BE2C (cell line): ENCODE measurements at regions not wholly inside any gene's neighbourhood (a gene's known extent, or its start where the extent isn't known, plus 50 kb on each side); places are given as distances from the start of the nearest gene placed in this dataset.

ENCODE experiments used
- DNase-seq: peaks from one replicate; pipeline ENCODE4 v3.0.0-alpha.2; 2020
- H3K27me3 ChIP-seq: fragments of 250-450 bp; sonication (Bioruptor Pico); 2 replicates; pipeline ENCODE4 v1.5.1; 2020; ENCODE audit warnings: mild to moderate bottlenecking
- H3K36me3 ChIP-seq: fragments of 250-450 bp; sonication (Bioruptor Pico); 2 replicates; pipeline ENCODE4 v1.5.1; 2020; ENCODE audit warnings: mild to moderate bottlenecking
- H3K4me1 ChIP-seq: fragments of 250-450 bp; sonication (Bioruptor Pico); 2 replicates; pipeline ENCODE4 v1.5.1; 2020
- H3K4me3 ChIP-seq: 2 replicates; pipeline ENCODE4 v1.5.1; 2011; ENCODE audit warnings: low read depth, low read length
- H3K9me3 ChIP-seq: fragments of 250-450 bp; sonication (Bioruptor Pico); 2 replicates; pipeline ENCODE4 v1.5.1; 2020
- CTCF ChIP-seq: IDR thresholded peaks from 2 replicates; pipeline ENCODE4 v1.5.1; 2012; ENCODE audit warnings: mild to moderate bottlenecking, low read depth, low read length

GRCh38 chr14:87133073-87133801 is 859.7 kb downstream of the GALC start:
- Histone ChIP-seq H3K4me3 (no peak overlapping the region), H3K36me3 (no peaks in the 10 kb centered on the region), H3K27me3 (no peaks in the 10 kb centered on the region), H3K9me3 (no peaks in the 10 kb centered on the region), H3K4me1 (no peaks in the 10 kb centered on the region)
- no peak for TF ChIP-seq CTCF
- no peak for DNase-seq

GRCh38 chr14:87131879-87132278 is 861.1 kb downstream of the GALC start:
- Histone ChIP-seq H3K36me3 (no peaks in the 10 kb centered on the region), H3K4me3 (no peak overlapping the region), H3K9me3 (no peaks in the 10 kb centered on the region), H3K27me3 (no peaks in the 10 kb centered on the region), H3K4me1 (no peaks in the 10 kb centered on the region)
- no peak for TF ChIP-seq CTCF
- DNase-seq, result no peak

- Histone ChIP-seq H3K9me3 (no peaks in the 10 kb centered on the region), H3K27me3 (no peaks in the 10 kb centered on the region), H3K4me3 (no peak overlapping the region), H3K4me1 (no peaks in the 10 kb centered on the region), H3K36me3 (no peaks in the 10 kb centered on the region)
- no peak for DNase-seq
- TF ChIP-seq CTCF, result no peak
These were observed 870.8 kb downstream of the GALC start for GRCh38 chr14:87122166-87122565.

GRCh38 chr14:87121716-87122115 is 871.3 kb downstream of the GALC start:
- Histone ChIP-seq H3K27me3 (no peaks in the 10 kb centered on the region), H3K9me3 (no peaks in the 10 kb centered on the region), H3K4me3 (no peak overlapping the region), H3K36me3 (no peaks in the 10 kb centered on the region), H3K4me1 (no peaks in the 10 kb centered on the region)
- DNase-seq, result no peak
- no peak for TF ChIP-seq CTCF

GRCh38 chr14:87115234-87115633 is 877.7 kb downstream of the GALC start:
- no peak for TF ChIP-seq CTCF

GRCh38 chr14:87113286-87113685 is 879.7 kb downstream of the GALC start:
- H3K4me1 ChIP-seq, result no peaks in the 10 kb centered on the region
- DNase-seq, result no peak
- no peaks in the 10 kb centered on the region for H3K27me3 ChIP-seq
- no peak overlapping the region for H3K4me3 ChIP-seq
- H3K36me3 ChIP-seq, result no peaks in the 10 kb centered on the region
- no peak for TF ChIP-seq CTCF
- no peaks in the 10 kb centered on the region; the same call in 1 of the 2 replicates for H3K9me3 ChIP-seq

More at GRCh38 chr14:87115234-87115633, 877.7 kb downstream of the GALC start:
- Histone ChIP-seq H3K9me3 (no peaks in the 10 kb centered on the region), H3K27me3 (no peaks in the 10 kb centered on the region), H3K4me3 (no peak overlapping the region), H3K4me1 (no peaks in the 10 kb centered on the region), H3K36me3 (no peaks in the 10 kb centered on the region)
- no peak for DNase-seq
